ENCODE measurements at regions not wholly inside any gene's neighbourhood (a gene's known extent, or its start where the extent isn't known, plus 50 kb on each side); places are given as distances from the start of the nearest gene placed in this dataset.
"Not testable (repeated sequence)": the region's sequence is repeated elsewhere in the genome, so short reads cannot be mapped to it uniquely, and the experiment has no call there.

DNA sequence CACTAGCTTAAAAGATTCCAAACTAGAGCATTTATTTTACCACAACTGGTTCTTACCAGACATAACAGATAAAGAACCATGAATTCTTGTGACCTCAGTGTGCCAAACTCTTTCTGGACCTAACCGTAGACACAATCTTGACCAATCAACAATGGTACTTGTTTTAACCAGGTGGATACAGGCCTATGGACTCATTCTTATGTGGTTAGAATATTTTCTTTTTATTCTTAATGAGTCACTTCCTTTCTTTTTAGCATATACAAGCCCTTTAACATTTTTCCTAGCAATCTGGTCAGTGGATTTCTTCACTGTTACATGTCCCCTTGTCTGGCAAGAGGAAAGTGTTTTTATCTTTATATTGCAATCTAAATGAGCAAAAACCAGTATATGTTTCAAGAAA, 792.1 kb upstream of the SPRY2 start:
- ChIA-PET POLR2A (no interaction called here), CTCF (no interaction called here)
- no peak overlapping the region for H3K4me3 ChIP-seq (ENCODE audit: low read depth, low read length)
- no peak for DNase-seq (ENCODE audit: low read depth, low spot score)
- TF ChIP-seq, protein P1, sequence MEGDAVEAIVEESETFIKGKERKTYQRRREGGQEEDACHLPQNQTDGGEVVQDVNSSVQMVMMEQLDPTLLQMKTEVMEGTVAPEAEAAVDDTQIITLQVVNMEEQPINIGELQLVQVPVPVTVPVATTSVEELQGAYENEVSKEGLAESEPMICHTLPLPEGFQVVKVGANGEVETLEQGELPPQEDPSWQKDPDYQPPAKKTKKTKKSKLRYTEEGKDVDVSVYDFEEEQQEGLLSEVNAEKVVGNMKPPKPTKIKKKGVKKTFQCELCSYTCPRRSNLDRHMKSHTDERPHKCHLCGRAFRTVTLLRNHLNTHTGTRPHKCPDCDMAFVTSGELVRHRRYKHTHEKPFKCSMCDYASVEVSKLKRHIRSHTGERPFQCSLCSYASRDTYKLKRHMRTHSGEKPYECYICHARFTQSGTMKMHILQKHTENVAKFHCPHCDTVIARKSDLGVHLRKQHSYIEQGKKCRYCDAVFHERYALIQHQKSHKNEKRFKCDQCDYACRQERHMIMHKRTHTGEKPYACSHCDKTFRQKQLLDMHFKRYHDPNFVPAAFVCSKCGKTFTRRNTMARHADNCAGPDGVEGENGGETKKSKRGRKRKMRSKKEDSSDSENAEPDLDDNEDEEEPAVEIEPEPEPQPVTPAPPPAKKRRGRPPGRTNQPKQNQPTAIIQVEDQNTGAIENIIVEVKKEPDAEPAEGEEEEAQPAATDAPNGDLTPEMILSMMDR (IDR thresholded peaks at IDR 0.05; ENCODE audit: insufficient read depth, low read length, missing control alignments), result no peak

DNA sequence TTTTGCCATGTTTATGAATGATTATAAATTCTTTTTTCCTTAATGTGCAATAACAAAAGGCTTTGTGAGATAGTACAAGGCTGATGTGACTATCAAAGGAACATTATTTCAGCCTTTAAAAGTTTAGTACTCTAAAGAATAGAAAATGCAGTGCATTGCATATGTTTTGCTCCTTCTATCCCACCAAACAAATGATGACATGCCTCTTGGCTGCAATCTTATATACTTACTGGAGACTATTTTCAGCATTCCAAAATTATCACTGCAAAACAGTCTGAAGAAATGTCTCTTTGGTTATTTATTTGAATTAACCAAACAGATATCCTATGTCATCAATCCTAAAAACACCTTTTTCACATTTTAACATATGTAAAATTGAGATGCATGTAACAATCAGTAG, 776.5 kb upstream of the SPRY2 start:
- POLR2A ChIA-PET, result no interaction called here
- TF ChIP-seq, protein P1 (IDR thresholded peaks at IDR 0.05; ENCODE audit: insufficient read depth, low read length, missing control alignments), result no peak
- DNase-seq (ENCODE audit: low read depth, low spot score), result no peak
- H3K4me3 ChIP-seq (ENCODE audit: low read depth, low read length), result no peak overlapping the region
- CTCF ChIA-PET, result no interaction called here

DNA sequence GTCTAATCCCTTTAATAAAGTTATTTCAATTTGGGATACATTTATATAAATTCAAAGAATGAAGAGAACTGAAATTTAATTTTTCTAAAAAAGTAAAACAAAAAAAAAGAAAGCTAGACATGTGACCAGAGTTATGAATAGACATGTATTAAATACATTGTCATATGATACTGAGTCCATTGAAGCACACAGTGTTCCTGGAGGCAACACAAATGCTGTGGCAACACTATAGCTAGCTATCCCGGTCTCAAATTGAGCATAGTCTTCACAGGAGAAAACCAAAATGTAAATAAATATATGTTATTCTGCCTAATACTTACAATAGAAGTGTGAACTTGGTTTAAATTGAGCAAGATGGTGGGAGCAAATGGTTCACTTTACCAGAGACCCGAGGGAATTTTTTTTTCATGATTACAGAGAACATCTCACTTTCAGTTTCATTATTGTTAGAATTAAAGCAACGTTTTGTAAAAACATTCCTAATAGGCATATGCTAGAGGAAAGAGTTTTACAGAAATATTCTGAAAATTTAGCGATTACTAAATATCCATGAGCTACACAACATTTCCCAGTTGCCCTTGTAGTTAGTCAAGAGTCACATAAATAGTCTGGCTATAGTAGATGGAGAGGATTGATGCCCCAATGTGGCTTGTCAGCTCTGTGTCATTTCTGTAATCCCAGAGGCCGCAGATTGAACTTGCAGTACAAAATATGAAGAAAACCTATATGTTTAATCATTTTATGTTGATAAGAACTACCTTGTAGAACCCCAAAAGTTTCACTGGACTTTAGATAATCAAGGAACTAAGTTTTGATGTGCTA, 775.7 kb upstream of the SPRY2 start:
- CTCF ChIA-PET, result no interaction called here
- POLR2A ChIA-PET, result no interaction called here
- DNase-seq (ENCODE audit: low read depth, low spot score), result no peak
- no peak overlapping the region for H3K4me3 ChIP-seq (ENCODE audit: low read depth, low read length)
- TF ChIP-seq, protein P1 (IDR thresholded peaks at IDR 0.05; ENCODE audit: insufficient read depth, low read length, missing control alignments), result no peak

DNA sequence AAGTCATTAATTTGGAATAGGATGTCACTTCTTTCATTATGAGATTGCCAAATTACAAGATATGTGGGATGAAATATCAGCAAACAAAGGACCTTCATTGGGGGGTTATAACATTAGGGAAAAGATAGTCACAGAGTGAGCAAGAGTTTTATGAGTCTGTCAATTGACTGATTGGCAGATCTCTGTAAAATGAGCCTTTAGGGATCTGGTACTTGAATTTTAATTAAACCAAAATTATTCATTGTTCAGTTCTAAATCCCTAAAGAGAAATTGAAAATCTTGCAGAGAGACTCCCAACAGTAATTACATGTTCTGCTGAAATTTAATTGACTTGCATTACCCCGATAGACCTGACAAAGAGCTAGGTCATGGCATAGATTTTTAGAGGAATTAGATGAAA, 768.1 kb upstream of the SPRY2 start:
- ChIA-PET CTCF (no interaction called here), POLR2A (no interaction called here)
- TF ChIP-seq, protein P1 (IDR thresholded peaks at IDR 0.05; ENCODE audit: insufficient read depth, low read length, missing control alignments), result no peak
- DNase-seq (ENCODE audit: low read depth, low spot score), result no peak
- no peak overlapping the region for H3K4me3 ChIP-seq (ENCODE audit: low read depth, low read length)

DNA sequence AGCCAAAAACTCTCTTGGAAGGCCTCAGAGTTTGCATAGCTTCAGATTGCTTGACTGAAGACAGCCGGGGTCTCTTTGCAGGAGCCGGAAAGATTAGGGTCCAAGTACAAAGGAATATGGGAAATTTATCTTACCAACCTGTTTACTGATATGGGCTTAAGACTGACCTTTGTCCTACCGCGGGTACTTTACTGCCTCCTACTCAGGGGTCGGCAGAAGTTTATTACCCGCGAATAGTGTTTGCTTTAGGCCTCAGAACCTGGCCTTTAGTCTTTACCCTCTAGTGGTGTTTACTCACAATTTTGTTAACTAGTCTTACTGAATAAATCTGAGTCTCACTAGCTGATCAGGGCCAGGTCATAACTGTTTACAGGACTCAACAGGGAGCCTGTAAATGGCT, 765.4 kb upstream of the SPRY2 start:
- TF ChIP-seq, protein P1 (IDR thresholded peaks at IDR 0.05; ENCODE audit: insufficient read depth, low read length, missing control alignments), result no peak
- H3K4me3 ChIP-seq (ENCODE audit: low read depth, low read length), result no peak overlapping the region
- DNase-seq (ENCODE audit: low read depth, low spot score), result no peak
- CTCF ChIA-PET, result no interaction called here
- POLR2A ChIA-PET, result no interaction called here

DNA sequence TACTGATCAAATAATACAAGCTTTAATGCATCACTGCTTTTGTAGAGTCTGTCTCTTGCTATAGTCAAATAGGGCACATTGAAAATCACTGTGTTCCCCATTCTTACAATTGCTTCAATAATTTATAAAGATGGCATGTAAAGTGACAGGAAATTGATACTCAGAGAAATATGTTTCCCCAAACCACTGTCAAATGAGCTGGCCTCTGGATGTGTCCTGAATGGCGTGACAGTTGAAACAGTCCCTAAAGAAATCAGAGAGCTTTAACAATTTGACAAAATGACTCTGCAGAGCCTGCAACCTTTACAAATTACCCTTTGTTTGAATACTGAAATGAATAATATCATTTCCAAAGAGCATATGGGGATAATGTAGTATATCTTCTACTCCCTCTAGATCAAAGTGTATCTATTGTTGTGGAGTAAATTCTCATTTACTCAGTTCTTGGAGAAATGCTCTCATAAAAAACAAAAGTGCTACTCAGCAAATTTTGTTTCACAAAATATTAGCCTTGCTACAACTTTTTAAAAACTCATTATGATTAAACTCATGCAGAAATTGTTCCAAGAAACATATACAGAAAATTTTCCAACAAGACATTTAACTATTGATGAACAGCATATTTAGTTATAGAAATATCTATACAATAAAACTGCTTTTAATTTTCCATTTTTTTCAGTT, 763.2 kb upstream of the SPRY2 start:
- CTCF ChIA-PET, result no interaction called here

DNA sequence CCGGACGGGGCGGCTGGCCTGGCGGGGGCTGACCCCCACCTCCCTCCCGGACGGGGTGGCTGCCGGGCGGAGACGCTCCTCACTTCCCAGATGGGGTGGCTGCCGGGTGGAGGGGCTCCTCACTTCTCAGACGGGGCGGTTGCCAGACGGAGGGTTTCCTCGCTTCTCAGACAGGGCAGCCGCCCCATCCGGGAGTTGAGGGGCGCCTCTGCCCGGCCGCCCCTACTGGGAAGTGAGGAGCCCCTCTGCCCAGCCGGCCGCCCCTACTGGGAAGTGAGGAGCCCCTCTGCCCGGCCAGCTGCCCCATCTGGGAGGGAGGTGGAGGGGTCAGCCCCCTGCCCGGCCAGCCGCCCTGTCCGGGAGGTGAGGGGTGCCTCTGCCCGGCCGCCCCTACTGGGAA, 761.1 kb upstream of the SPRY2 start:
- POLR2A ChIA-PET, result not testable (repeated sequence)

More for the DNA sequence above, 763.2 kb upstream of the SPRY2 start:
- POLR2A ChIA-PET, result no interaction called here
- H3K4me3 ChIP-seq (ENCODE audit: low read depth, low read length), result no peak overlapping the region
- TF ChIP-seq, protein P1 (IDR thresholded peaks at IDR 0.05; ENCODE audit: insufficient read depth, low read length, missing control alignments), result no peak
- DNase-seq (ENCODE audit: low read depth, low spot score), result no peak

More for the DNA sequence above, 761.1 kb upstream of the SPRY2 start:
- H3K4me3 ChIP-seq (ENCODE audit: low read depth, low read length); DNase-seq (ENCODE audit: low read depth, low spot score); CTCF ChIA-PET: not testable (repeated sequence)
